Thyroid gland (tissue), 4 donors: ENCODE measurements at regions not wholly inside any gene's neighbourhood (a gene's known extent, or its start where the extent isn't known, plus 50 kb on each side); places are given as distances from the start of the nearest gene placed in this dataset.

Experiments used
- CTCF ChIP-seq, 6 experiments: fragments of 200-600 bp in 3 of 6; fragments of 450-650 bp in 3 of 6; sonication (generic) in 3 of 6; IDR thresholded peaks; one replicate each; pipeline ENCODE4 v1.5.1; 2016 to 2019; ENCODE audit warnings: antibody characterized with exemption in 6 of 6, mild to moderate bottlenecking in 2 of 6, inconsistent platforms in 1 of 6, moderate library complexity in 1 of 6
- POLR2A ChIP-seq, 2 donors: fragments of 450-650 bp; IDR thresholded peaks; one replicate each; pipeline ENCODE4 v1.6.1; 2017; ENCODE audit warnings: antibody characterized with exemption in 2 of 2, mild to moderate bottlenecking in 2 of 2, moderate library complexity in 1 of 2

GRCh38 chr1:208349694-208350330, 105.6 kb upstream of the PLXNA2 start:
- TF ChIP-seq CTCF (IDR thresholded peaks at IDR 0.05) (no peak), POLR2A (IDR thresholded peaks at IDR 0.05) (no peak)
